Body of pancreas (tissue), 4 donors: ENCODE measurements at regions not wholly inside any gene's neighbourhood (a gene's known extent, or its start where the extent isn't known, plus 50 kb on each side); places are given as distances from the start of the nearest gene placed in this dataset.

Experiments used
- ATAC-seq: fragments of 150-250 bp; one replicate; pipeline ENCODE4 v1.9.1; 2016
- DNase-seq, 4 donors: peaks; one replicate each; pipeline ENCODE4 v3.0.0-alpha.2; 2019
- H3K27ac ChIP-seq, 4 donors: fragments of 200-600 bp; sonication (generic); 1 replicate in 3 of 4; 2 replicates in 1 of 4; pipeline versions ENCODE4 v1.5.1 to v1.6.1; 2016 to 2019; ENCODE audit warnings: mild to moderate bottlenecking in 1 of 4, mixed read lengths in 1 of 4, moderate library complexity in 1 of 4
- H3K27me3 ChIP-seq, 2 donors: fragments of 200-600 bp; sonication (generic); one replicate each; pipeline ENCODE4 v1.6.0; 2016; ENCODE audit warnings: mild to moderate bottlenecking in 1 of 2
- H3K36me3 ChIP-seq, 2 donors: fragments of 200-600 bp; sonication (generic); replicated peaks in 1 of 2; 2 replicates each; pipeline ENCODE4 v1.5.1; 2016; ENCODE audit warnings: low read depth in 2 of 2; ENCODE audit not compliant: insufficient read depth in 1 of 2
- H3K4me1 ChIP-seq: fragments of 200-600 bp; sonication (generic); one replicate; pipeline ENCODE4 v1.6.0; 2016
- H3K4me3 ChIP-seq, 2 donors: fragments of 200-600 bp; sonication (generic); 1 replicate in 1 of 2; 2 replicates in 1 of 2; pipeline ENCODE4 v1.5.1; 2016 to 2019
- H3K9me3 ChIP-seq, 3 donors: fragments of 200-600 bp; sonication (generic); 1 replicate in 2 of 3; 2 replicates in 1 of 3; pipeline ENCODE4 v1.5.1; 2016
- CTCF ChIP-seq, 7 experiments: fragments of 450-650 bp in 4 of 7; fragments of 200-600 bp in 3 of 7; sonication (generic) in 3 of 7; IDR thresholded peaks; one replicate each; pipeline ENCODE4 v1.5.1; 2016 to 2019; ENCODE audit warnings: antibody characterized with exemption in 7 of 7
- POLR2A ChIP-seq, 3 donors: fragments of 450-650 bp; IDR thresholded peaks; one replicate each; pipeline ENCODE4 v1.6.1; 2016; ENCODE audit warnings: antibody characterized with exemption in 3 of 3, mild to moderate bottlenecking in 2 of 3
- WGBS, 2 donors: methylation state at CpG; one replicate each; pipeline ENCODE4 v1.1.5; 2017; 5-methylcytosine and 5-hydroxymethylcytosine counted together
- intact Hi-C: fragments of 100-400 bp; cut with DNase I; formaldehyde crosslinking; loops from one replicate; pipeline ENCODE4 v1.15.1; 2023

GRCh38 chr1:8267307-8267706, 50.6 kb upstream of the SLC45A1 start:
- no peak for TF ChIP-seq CTCF (IDR thresholded peaks at IDR 0.05)
- TF ChIP-seq POLR2A (IDR thresholded peaks at IDR 0.05) = no peak
- Histone ChIP-seq H3K36me3 (no peaks in the 10 kb centered on the region), H3K27ac (peak overlapping the region; percentile 45 to 82 (median 68)), H3K27me3 (no peaks in the 10 kb centered on the region), H3K9me3 (no peaks in the 10 kb centered on the region), H3K4me1 (peaks cover 21% of the 10 kb centered on the region), H3K4me3 (no peak overlapping the region)
- ATAC-seq (no peak), DNase-seq (no peak)
- WGBS, 2 donors = 72% methylated on average over 5 of the region's 5 CpGs
- intact Hi-C loops = no loop called here

- WGBS, 2 donors = 51 to 56% methylated on average over 8 of the region's 8 CpGs
- Histone ChIP-seq H3K4me1 (peaks cover 21% of the 10 kb centered on the region), H3K27me3 (no peaks in the 10 kb centered on the region), H3K36me3 (no peaks in the 10 kb centered on the region), H3K9me3 (no peaks in the 10 kb centered on the region), H3K27ac (peak overlapping the region; percentile 62 to 82 (median 68)), H3K4me3 (no peak overlapping the region)
- no peak for DNase-seq
- peak; percentile 63 for ATAC-seq
- TF ChIP-seq CTCF (IDR thresholded peaks at IDR 0.05) = no peak
- TF ChIP-seq POLR2A (IDR thresholded peaks at IDR 0.05) = no peak
- intact Hi-C loops = no loop called here
Measured at GRCh38 chr1:8266436-8267165, 51.3 kb upstream of the SLC45A1 start.

GRCh38 chr1:8263791-8264190, 54.1 kb upstream of the SLC45A1 start:
- no peak overlapping the region for H3K4me3 ChIP-seq
- no peak for DNase-seq
- no peaks in the 10 kb centered on the region for H3K27me3 ChIP-seq
- H3K9me3 ChIP-seq = no peaks in the 10 kb centered on the region
- peaks cover 42% of the 10 kb centered on the region for H3K4me1 ChIP-seq
- WGBS, 2 donors = 92 to 99% methylated on average over 4 of the region's 4 CpGs
- intact Hi-C loops = no loop called here
- ATAC-seq = no peak
- H3K36me3 ChIP-seq = no peaks in the 10 kb centered on the region
- H3K27ac ChIP-seq = no peak overlapping the region
- TF ChIP-seq CTCF (IDR thresholded peaks at IDR 0.05) (no peak), POLR2A (IDR thresholded peaks at IDR 0.05) (no peak)

- no peak for TF ChIP-seq POLR2A (IDR thresholded peaks at IDR 0.05)
- intact Hi-C loops = no loop called here
- Histone ChIP-seq H3K4me3 (no peak overlapping the region), H3K27me3 (no peaks in the 10 kb centered on the region), H3K27ac (peak overlapping the region in 2 of 4 donors; percentile 99 to 100), H3K4me1 (peaks cover 60% of the 10 kb centered on the region), H3K36me3 (no peaks in the 10 kb centered on the region), H3K9me3 (no peaks in the 10 kb centered on the region)
- no peak for DNase-seq
- WGBS, 2 donors = 83 to 93% methylated on average over 1 of the region's 1 CpG
- ATAC-seq = no peak
Measured at GRCh38 chr1:8261398-8261762, 56.5 kb upstream of the SLC45A1 start.

- H3K4me3 ChIP-seq = no peak overlapping the region
- H3K9me3 ChIP-seq = no peaks in the 10 kb centered on the region
- H3K4me1 ChIP-seq = peaks cover 70% of the 10 kb centered on the region
- 9 to 10% methylated on average over 13 of the region's 13 CpGs for WGBS, 2 donors
- DNase-seq (peak; percentile 94 to 97 (median 96)), ATAC-seq (peak; percentile 69)
- H3K27me3 ChIP-seq = no peaks in the 10 kb centered on the region
- H3K36me3 ChIP-seq = no peaks in the 10 kb centered on the region
- TF ChIP-seq POLR2A (IDR thresholded peaks at IDR 0.05) (peak in 2 of 3 donors; percentile 60 to 65), CTCF (IDR thresholded peaks at IDR 0.05) (no peak)
- H3K27ac ChIP-seq = peak overlapping the region; percentile 97 to 100 (median 98)
- intact Hi-C loops = no loop called here
Measured at GRCh38 chr1:8259498-8260290, 58.2 kb upstream of the SLC45A1 start.
